HG02970 (cell line): ENCODE measurements at regions not wholly inside any gene's neighbourhood (a gene's known extent, or its start where the extent isn't known, plus 50 kb on each side); places are given as distances from the start of the nearest gene placed in this dataset.
"Not testable (repeated sequence)": the region's sequence is repeated elsewhere in the genome, so short reads cannot be mapped to it uniquely, and the experiment has no call there.

Source experiments
- ATAC-seq: cut with Tn5 transposase; IDR thresholded peaks from one replicate; pipeline ENCODE4 v1.9.1; 2021; ENCODE audit warnings: mild to moderate bottlenecking, moderate library complexity, moderate number of reproducible peaks; ENCODE audit not compliant: unreplicated experiment, low FRiP score

GRCh38 chr5:50501491-50502228, 60.6 kb upstream of the EMB start:
- ATAC-seq: peak; percentile 93

DNA sequence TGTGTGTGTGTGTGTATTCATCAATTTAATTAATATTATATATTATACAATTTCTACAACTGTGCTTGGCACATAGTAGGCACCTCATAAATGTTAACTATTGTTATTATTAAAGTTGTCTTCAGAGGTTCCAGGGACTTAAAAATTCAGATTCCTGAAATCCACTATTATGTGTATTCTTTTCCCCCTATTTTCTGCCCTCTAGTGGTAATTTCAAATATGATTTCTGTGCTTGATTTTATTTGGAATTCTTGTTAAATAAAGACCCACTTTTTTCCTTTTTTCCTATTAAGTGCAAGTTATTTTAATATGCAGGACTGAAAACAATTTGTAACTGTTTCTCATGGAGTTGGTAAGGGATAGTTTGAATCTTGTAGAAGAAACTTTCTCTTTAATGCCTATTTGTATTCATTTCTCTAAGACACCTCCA, 72.0 kb upstream of the EMB start:
- not testable (repeated sequence) for ATAC-seq

GRCh38 chr5:50521060-50521459, 80.0 kb upstream of the EMB start:
- not testable (repeated sequence) for ATAC-seq

- ATAC-seq: not testable (repeated sequence)
Measured at GRCh38 chr5:50527514-50528060, 86.5 kb upstream of the EMB start.

DNA sequence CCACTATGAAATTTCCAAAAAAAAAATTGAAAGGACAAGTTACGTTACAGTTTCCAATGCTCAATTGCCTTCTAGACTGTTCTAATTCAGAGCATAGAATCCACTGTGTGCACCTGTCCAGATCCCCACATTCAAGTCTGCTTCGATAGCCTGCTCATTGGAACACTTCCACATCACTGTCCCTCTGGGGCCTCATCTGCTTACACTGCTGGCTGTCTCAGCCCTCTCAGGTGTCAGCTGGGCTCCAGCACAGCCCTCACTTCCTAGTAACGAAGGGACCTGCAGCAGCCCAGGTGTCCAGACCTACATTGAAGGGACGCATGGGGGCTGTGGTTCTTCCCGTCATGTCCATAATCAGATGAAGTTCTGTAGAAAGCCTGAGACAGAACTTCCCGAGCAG, 94.3 kb upstream of the EMB start:
- no peak for ATAC-seq

DNA sequence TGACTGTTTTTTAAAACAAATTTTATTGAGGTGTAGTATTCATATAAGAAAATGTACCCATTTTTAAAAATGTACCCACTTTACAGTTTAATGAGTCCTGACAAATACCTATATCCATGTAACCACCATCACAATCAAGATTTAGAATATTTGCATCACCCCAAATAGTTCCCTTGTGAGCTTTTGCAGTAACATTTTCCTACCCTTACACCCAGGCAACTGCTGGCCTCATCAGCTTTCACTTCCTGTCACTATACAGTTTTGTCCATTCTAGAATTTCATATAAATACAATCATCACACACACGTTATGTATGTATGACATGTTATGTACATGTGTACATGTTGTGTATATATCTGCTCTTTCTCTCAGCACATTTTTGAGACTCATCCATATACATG, 96.4 kb upstream of the EMB start:
- not testable (repeated sequence) for ATAC-seq

DNA sequence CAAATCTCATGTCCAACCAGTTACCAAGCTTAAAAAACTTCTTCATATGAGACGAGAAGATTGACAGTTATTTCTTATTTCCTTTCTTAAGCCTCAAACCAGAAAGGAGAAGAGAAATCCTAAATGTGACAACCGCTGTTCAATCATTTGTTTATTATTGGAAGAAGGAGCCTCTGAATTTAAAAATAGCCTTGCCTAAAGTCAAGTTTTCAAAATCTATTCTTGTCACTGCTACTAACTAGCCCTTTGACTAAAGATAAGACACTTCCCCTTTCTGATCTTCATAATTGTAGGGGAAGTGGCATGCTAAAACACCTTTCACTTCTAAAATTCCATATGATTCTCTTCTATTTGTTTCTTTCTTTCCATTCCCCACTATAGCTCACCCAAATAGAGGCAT, 106.2 kb upstream of the EMB start:
- ATAC-seq: no peak

DNA sequence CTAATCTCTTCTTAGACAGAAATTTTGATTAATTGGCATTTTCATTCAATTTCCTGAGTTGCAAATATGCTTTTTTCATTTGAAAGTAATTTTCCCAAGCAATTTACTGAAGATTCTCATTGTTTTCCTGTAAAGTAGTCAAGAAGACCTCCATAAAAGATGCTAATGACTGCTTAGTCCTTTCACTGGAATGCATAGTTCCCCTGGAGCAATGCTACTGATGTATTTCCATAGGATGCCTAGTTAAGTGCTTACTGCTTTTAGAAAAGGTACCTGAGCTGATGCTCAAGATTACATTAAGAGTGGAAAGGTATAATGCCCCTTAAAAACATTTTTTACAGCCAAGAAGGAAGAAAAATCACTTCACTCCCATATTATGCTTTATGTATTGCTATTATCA, 109.2 kb upstream of the EMB start:
- ATAC-seq: no peak

DNA sequence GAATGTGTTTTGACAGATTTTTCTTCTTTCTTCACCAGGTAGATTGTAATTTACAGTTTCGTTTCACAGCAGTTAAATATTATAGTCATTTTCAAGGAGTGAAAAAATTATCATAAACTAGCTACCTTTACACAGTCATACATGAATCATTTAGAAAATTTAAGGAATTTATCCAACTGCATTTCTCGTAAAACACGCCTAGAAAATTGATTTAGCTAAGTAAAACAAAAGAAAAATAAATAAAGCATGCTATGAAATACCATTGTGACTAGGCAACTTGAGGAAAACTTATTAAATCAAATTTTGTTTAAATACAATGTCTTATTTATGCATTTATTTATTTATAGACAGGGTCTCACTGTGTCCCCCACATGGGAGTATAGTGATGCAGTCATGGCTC, 109.9 kb upstream of the EMB start:
- no peak for ATAC-seq

DNA sequence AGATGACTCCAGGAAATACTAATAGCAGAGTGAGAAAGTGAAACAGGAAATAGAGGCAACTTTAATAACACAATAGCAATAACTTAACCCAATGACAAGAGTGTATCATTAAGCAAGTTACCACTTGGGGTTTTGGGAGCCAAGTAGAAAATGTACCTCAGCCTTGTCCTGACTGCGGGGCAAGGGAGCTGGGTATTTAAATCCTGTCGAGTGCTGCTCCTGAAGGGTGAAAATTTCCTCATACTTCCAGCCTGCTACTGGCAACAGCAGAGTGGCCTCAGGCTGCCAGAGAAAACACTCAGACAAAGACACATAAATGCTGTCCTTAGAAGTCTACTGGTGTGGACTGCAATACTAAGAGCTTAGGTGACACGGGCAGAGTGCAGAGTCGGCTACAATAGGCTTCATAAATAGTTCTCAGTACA, 112.5 kb upstream of the EMB start:
- ATAC-seq: no peak

DNA sequence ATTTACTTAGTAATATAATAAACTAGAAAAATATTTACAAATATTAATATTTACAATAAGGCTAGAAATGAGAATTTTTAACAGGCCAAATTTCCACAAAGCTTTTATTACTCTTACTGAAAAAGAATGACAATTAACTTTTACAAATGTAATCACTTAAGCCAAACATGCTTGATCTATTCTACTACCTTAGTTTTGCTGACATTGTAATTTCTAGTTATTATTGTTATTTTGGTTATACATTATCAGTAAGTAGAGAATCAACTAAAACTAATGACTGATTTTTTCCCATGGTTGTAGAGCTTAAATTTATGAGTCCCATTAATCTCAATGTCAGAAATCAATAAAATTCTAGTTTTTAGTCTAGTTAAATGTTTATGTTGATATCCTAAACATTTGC, 107.8 kb upstream of the PARP8 start:
- not testable (repeated sequence) for ATAC-seq

DNA sequence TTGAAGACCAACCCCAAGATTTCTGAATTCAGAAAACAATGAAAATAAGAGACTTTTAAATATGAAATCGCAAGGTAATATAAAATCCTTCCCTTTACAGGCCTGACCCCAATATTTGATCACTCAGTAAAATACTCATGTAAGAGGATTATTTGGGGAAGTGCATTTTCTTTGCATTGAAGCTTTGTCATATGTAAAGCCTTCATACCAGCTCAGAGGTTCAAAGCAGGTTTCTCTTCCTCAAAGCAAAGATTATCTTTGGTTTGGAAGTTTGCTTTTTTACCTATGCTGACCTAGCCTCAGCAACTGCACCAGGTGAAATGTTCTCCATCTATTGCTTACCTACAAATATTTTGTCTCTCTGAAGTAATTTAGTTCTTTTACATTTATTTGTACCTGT, 106.5 kb upstream of the PARP8 start:
- no peak for ATAC-seq

DNA sequence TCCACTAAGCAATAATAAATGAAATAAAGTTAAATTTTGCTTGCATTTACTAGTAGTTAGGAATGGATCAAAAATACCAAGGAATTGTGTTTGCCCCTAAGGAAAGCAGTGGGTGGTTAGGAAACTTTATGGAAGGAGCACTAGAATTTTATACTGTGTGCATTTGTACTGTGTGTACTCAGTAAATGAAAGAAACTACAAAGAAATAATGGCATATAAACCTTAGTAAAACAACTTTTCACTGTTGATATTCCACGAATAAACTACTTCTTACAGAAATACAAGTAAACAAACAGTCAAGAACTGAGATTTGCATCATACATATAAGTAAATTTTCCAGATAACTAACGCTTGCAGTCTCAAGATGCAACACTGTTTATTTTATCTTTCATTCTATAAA, 103.7 kb upstream of the PARP8 start:
- ATAC-seq: no peak

- no peak for ATAC-seq
Measured at GRCh38 chr5:50564079-50564478, 102.4 kb upstream of the PARP8 start.

DNA sequence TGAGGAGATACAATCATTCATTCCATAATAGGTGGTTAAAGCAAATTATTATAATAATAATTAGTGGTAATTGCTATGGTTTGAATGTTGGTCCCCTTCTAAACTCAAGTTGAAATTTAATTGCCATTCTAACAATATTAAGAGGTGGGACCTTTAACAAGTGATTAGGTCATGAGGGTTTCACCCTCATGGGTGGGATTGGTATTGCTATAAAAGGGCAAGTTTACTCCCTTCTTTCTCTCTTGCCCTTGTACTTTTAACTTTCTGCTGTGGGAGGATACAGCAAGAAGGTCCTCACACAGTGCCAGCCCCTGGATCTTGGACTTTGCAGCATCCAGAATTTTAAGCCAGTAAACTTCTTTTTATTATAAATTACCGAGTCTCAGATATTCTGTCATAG, 101.9 kb upstream of the PARP8 start:
- no peak for ATAC-seq

DNA sequence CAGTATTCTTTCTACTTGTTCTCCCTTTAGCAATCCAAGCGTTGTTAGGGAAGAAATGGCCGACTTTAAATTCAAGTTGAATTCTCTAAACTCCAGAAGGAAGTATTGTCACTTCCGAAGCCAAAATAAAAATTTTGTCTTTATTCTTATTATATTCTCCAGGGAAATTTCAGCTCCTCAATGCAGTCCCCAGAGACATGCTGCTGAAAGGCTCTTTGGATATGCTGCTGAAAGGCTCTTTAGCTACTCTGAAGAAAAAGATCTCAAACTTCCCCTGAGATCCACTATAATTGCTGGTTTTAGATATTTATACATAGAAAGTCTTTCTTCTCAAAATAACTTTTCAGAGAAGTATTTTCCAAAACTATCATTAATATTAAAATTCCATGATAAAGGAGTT, 92.3 kb upstream of the PARP8 start:
- ATAC-seq: no peak

- no peak for ATAC-seq
Measured at GRCh38 chr5:50575740-50576139, 90.7 kb upstream of the PARP8 start.

DNA sequence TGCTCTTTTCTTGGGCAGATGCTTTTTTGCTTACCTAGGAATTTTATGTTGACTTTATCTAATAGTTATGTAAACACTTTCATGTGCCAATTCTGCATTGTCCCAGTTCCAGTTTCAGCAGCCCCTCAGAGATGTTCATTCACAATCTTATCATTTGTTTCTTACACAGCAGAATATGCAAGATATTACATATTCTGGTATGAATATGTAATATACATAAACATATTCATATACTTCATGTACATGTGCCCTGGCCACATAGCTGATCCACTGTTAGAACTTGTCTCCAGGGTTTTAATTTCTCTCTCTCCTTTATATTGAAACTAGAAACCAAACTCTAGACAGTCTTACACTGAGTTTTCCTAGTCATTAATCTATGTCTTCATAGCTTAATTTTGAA, 90.2 kb upstream of the PARP8 start:
- no peak for ATAC-seq

- no peak for ATAC-seq
Measured at GRCh38 chr5:50576686-50577256, 89.7 kb upstream of the PARP8 start.

- no peak for ATAC-seq
Measured at GRCh38 chr5:50580506-50580905, 85.9 kb upstream of the PARP8 start.

GRCh38 chr5:50581845-50582244, 84.6 kb upstream of the PARP8 start:
- ATAC-seq: not testable (repeated sequence)

DNA sequence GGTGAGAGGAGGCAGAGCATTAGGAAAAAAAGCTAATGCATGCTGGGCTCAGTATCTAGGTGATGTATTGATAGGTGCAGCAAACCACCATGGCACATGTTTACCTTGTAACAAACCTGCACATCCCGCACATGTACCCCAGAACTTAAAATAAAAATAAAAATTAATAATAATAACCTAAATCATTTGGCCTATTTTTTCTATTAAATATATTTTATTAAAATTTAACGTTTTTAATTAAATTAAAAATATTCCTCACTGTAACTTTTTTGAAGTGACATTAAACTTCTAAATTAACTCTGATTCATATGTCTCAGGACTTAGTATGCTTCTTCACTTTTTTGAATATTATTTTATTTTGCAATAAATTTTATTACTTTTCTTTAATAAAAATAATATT, 83.7 kb upstream of the PARP8 start:
- no peak for ATAC-seq
